Heart left ventricle (tissue), 16 donors: ENCODE measurements at regions not wholly inside any gene's neighbourhood (a gene's known extent, or its start where the extent isn't known, plus 50 kb on each side); places are given as distances from the start of the nearest gene placed in this dataset.

Experiments
- ATAC-seq, 4 donors: fragments of 200-7000 bp; cut with Tn5 transposase; one replicate each; pipeline ENCODE4 v1.9.1; 2020 to 2022; ENCODE audit warnings: moderate library complexity in 4 of 4, mild to moderate bottlenecking in 3 of 4, moderate number of reproducible peaks in 1 of 4
- DNase-seq, 5 donors: peaks; one replicate each; pipeline ENCODE4 v3.0.0-alpha.2; 2020
- H3K27ac ChIP-seq, 12 donors: fragments of 200-600 bp; sonication (generic) in 4 of 12; one replicate each; pipeline versions ENCODE4 v1.5.0 to v1.8.0; 2016 to 2022; ENCODE audit warnings: mild to moderate bottlenecking in 2 of 12
- H3K27me3 ChIP-seq, 9 donors: fragments of 200-600 bp; sonication (generic) in 2 of 9; one replicate each; pipeline versions ENCODE4 v1.5.1 to v1.8.0; 2016 to 2022; ENCODE audit warnings: mild to moderate bottlenecking in 3 of 9
- H3K36me3 ChIP-seq, 9 donors: fragments of 200-600 bp; sonication (generic) in 2 of 9; one replicate each; pipeline versions ENCODE4 v1.5.0 to v1.8.0; 2018 to 2022; ENCODE audit warnings: mild to moderate bottlenecking in 2 of 9
- H3K4me1 ChIP-seq, 12 donors: fragments of 200-600 bp; sonication (generic) in 4 of 12; one replicate each; pipeline versions ENCODE4 v1.5.0 to v1.8.0; 2016 to 2022; ENCODE audit warnings: mild to moderate bottlenecking in 3 of 12
- H3K4me3 ChIP-seq, 12 donors: fragments of 200-600 bp; sonication (generic) in 4 of 12; one replicate each; pipeline versions ENCODE4 v1.5.0 to v1.8.0; 2017 to 2022; ENCODE audit warnings: mild to moderate bottlenecking in 9 of 12, moderate library complexity in 4 of 12
- H3K9me3 ChIP-seq, 12 donors: fragments of 200-600 bp; sonication (generic) in 4 of 12; one replicate each; pipeline versions ENCODE4 v1.5.0 to v1.8.0; 2016 to 2022; ENCODE audit warnings: mild to moderate bottlenecking in 1 of 12
- CTCF ChIP-seq, 12 donors: fragments of 200-600 bp; sonication (generic) in 4 of 12; IDR thresholded peaks; one replicate each; pipeline versions ENCODE4 v1.5.0 to v1.8.0; 2018 to 2022; ENCODE audit warnings: antibody characterized with exemption in 12 of 12, mild to moderate bottlenecking in 5 of 12
- POLR2A ChIP-seq, 2 donors: fragments of 450-650 bp; IDR thresholded peaks; one replicate each; pipeline ENCODE4 v1.6.1; 2017; ENCODE audit warnings: antibody characterized with exemption in 2 of 2, mild to moderate bottlenecking in 2 of 2, moderate library complexity in 2 of 2
- WGBS, 4 donors: extraction: QIAGEN DNeasy Blood & Tissue Kit in 2 of 4; methylation state at CpG; one replicate each; pipeline versions ENCODE4 v1.1.5 to v1.1.7; 2013 to 2018; 5-methylcytosine and 5-hydroxymethylcytosine counted together
- intact Hi-C, 10 donors: fragments of 100-400 bp; cut with DNase I; formaldehyde crosslinking; loops; one replicate each; pipeline versions ENCODE4 v1.11.1 to v1.14.2; 2022
- donor health status: ischemic (EF 13 %, LVEDD 7.1; RV severe dilation, severe dysfunction).
- donor health status: healthy with polysubstance abuse.
- donor health status: DM: no; HTN: yes; CAD: no.
- donor health status: DM: no; HTN: no; CAD: no.
- donor health status: ischemic (EF 25% LVEDD 6.9; RV normal size, moderate dysfunction).
- donor health status: ischemic (EF 25% LVEDD 5.7; RV mildly dilated, moderate dysfunction).
- donor health status: healthy.
- donor health status: DM: yes; HTN: yes; CAD: no.
- donor health status: ischemic (EF 35%, LVEDD 5.7; RV mildly dilated, moderate dysfunction).
- donor health status: nonischemic (EF 11% LVEDD 7.7; RV severe dilation, severe dysfunction).
- donor health status: DM: yes; HTN: yes; CAD: no.
- donor health status: PGD.
- donor health status: ischemic (EF 29% LVEDD 5.4; RV normal size, mild dysfunction).
- donor health status: nonischemic (EF 23%, LVEDD 6.1; RV moderate dilation, normal function).

GRCh38 chr15:96014939-96015338, 315.6 kb upstream of the NR2F2 start:
- intact Hi-C loops: no loop called here
- no peaks in the 10 kb centered on the region for H3K27me3 ChIP-seq

GRCh38 chr15:96019114-96019513, 311.4 kb upstream of the NR2F2 start:
- no peak overlapping the region for H3K4me3 ChIP-seq
- intact Hi-C loops: no loop called here
- WGBS, 4 donors: 73 to 84% (median 76%) methylated on average over 6 of the region's 6 CpGs
- peaks cover 0 to 9% (median 0%) of the 10 kb centered on the region in 12 donors for H3K9me3 ChIP-seq
- ATAC-seq (no peak), DNase-seq (no peak)
- H3K27me3 ChIP-seq: no peaks in the 10 kb centered on the region
- TF ChIP-seq POLR2A (IDR thresholded peaks at IDR 0.05): no peak
- TF ChIP-seq CTCF (IDR thresholded peaks at IDR 0.05): no peak
- no peaks in the 10 kb centered on the region for H3K36me3 ChIP-seq
- no peaks in the 10 kb centered on the region for H3K4me1 ChIP-seq
- H3K27ac ChIP-seq: no peak overlapping the region

More at GRCh38 chr15:96014939-96015338, 315.6 kb upstream of the NR2F2 start:
- 87 to 93% (median 90%) methylated on average over 2 of the region's 2 CpGs for WGBS, 4 donors
- Histone ChIP-seq H3K4me3 (no peak overlapping the region), H3K9me3 (no peaks in the 10 kb centered on the region), H3K36me3 (no peaks in the 10 kb centered on the region), H3K27ac (no peak overlapping the region), H3K4me1 (no peaks in the 10 kb centered on the region)
- ATAC-seq: no peak
- TF ChIP-seq POLR2A (IDR thresholded peaks at IDR 0.05): no peak
- TF ChIP-seq CTCF (IDR thresholded peaks at IDR 0.05): no peak
- no peak for DNase-seq

- H3K4me1 ChIP-seq: no peaks in the 10 kb centered on the region
Measured at GRCh38 chr15:96020133-96020532, 310.4 kb upstream of the NR2F2 start.

GRCh38 chr15:96020797-96021196, 309.7 kb upstream of the NR2F2 start:
- no peaks in the 10 kb centered on the region for H3K27me3 ChIP-seq
- ATAC-seq (no peak), DNase-seq (no peak)
- no peak overlapping the region for H3K27ac ChIP-seq
- H3K36me3 ChIP-seq: no peaks in the 10 kb centered on the region
- intact Hi-C loops: no loop called here
- no peak overlapping the region for H3K4me3 ChIP-seq
- 64 to 85% (median 83%) methylated on average over 3 of the region's 3 CpGs for WGBS, 4 donors
- TF ChIP-seq CTCF (IDR thresholded peaks at IDR 0.05): no peak
- TF ChIP-seq POLR2A (IDR thresholded peaks at IDR 0.05): no peak
- H3K4me1 ChIP-seq: no peaks in the 10 kb centered on the region
- peaks cover 0 to 9% (median 0%) of the 10 kb centered on the region in 12 donors for H3K9me3 ChIP-seq

More at GRCh38 chr15:96020133-96020532, 310.4 kb upstream of the NR2F2 start:
- TF ChIP-seq POLR2A (IDR thresholded peaks at IDR 0.05) (no peak), CTCF (IDR thresholded peaks at IDR 0.05) (no peak)
- H3K9me3 ChIP-seq: peaks cover 0 to 9% (median 0%) of the 10 kb centered on the region in 12 donors
- no peaks in the 10 kb centered on the region for H3K36me3 ChIP-seq
- H3K27me3 ChIP-seq: no peaks in the 10 kb centered on the region
- H3K27ac ChIP-seq: no peak overlapping the region
- 90 to 96% (median 95%) methylated on average over 4 of the region's 4 CpGs for WGBS, 4 donors
- DNase-seq: no peak
- ATAC-seq: no peak
- intact Hi-C loops: no loop called here
- no peak overlapping the region for H3K4me3 ChIP-seq
